ENCODE measurements at regions not wholly inside any gene's neighbourhood (a gene's known extent, or its start where the extent isn't known, plus 50 kb on each side); places are given as distances from the start of the nearest gene placed in this dataset.

GRCh38 chr18:41038071-41038470 lies 917.0 kb upstream of the PIK3C3 start:
- TF ChIP-seq CTCF (IDR thresholded peaks at IDR 0.05) (no peak), POLR2A (IDR thresholded peaks at IDR 0.05) (no peak)
